ENCODE measurements at regions not wholly inside any gene's neighbourhood (a gene's known extent, or its start where the extent isn't known, plus 50 kb on each side); places are given as distances from the start of the nearest gene placed in this dataset.
"Not testable (repeated sequence)": the region's sequence is repeated elsewhere in the genome, so short reads cannot be mapped to it uniquely, and the experiment has no call there.

- H3K27ac ChIP-seq (ENCODE audit: low read depth in 2 of 2, low read length in 2 of 2), result no peak overlapping the region
- intact Hi-C loops (cut with DNase I), result no loop called here
- DNase-seq, result no peak
- H3K9me3 ChIP-seq (ENCODE audit: control insufficient read depth in 2 of 3, insufficient read depth in 1 of 3, low read length in 3 of 3), result peaks cover 0 to 4% (median 0%) of the 10 kb centered on the region in 3 donors
- no peak for FAIRE-seq
- H3K36me3 ChIP-seq (ENCODE audit: control insufficient read depth in 2 of 3, insufficient read depth in 3 of 3, low read length in 3 of 3), result no peaks in the 10 kb centered on the region
- no peak overlapping the region for H3K4me3 ChIP-seq (ENCODE audit: low read length in 3 of 3)
- H3K4me1 ChIP-seq (ENCODE audit: control insufficient read depth in 2 of 3, insufficient read depth in 2 of 3, low read depth in 1 of 3, low read length in 3 of 3), result no peaks in the 10 kb centered on the region
- peaks cover 6% of the 10 kb centered on the region for H3K27me3 ChIP-seq (ENCODE audit: control insufficient read depth, insufficient read depth, low read length)
- TF ChIP-seq CTCF (IDR thresholded peaks at IDR 0.05; ENCODE audit: borderline replicate concordance, extremely low read depth, insufficient read depth), result no peak
- no peak overlapping the region for H3K9ac ChIP-seq (ENCODE audit: low read length in 3 of 3)
Measured at GRCh38 chr1:143666851-143667250, 304.9 kb downstream of the FAM72C start.

GRCh38 chr1:143665606-143666005, 306.2 kb downstream of the FAM72C start:
- no peak for FAIRE-seq
- peaks cover 0 to 6% (median 0%) of the 10 kb centered on the region in 3 donors for H3K4me1 ChIP-seq (ENCODE audit: control insufficient read depth in 2 of 3, insufficient read depth in 2 of 3, low read depth in 1 of 3, low read length in 3 of 3)
- intact Hi-C loops (cut with DNase I), result no loop called here

GRCh38 chr1:143663056-143663455, 308.7 kb downstream of the FAM72C start:
- H3K9me3 ChIP-seq (ENCODE audit: control insufficient read depth in 2 of 3, insufficient read depth in 1 of 3, low read length in 3 of 3); DNase-seq; H3K27ac ChIP-seq (ENCODE audit: low read depth in 2 of 2, low read length in 2 of 2); H3K9ac ChIP-seq (ENCODE audit: low read length in 3 of 3); H3K4me3 ChIP-seq (ENCODE audit: low read length in 3 of 3); intact Hi-C loops (cut with DNase I); H3K36me3 ChIP-seq (ENCODE audit: control insufficient read depth in 2 of 3, insufficient read depth in 3 of 3, low read length in 3 of 3); FAIRE-seq; H3K4me1 ChIP-seq (ENCODE audit: control insufficient read depth in 2 of 3, insufficient read depth in 2 of 3, low read depth in 1 of 3, low read length in 3 of 3): not testable (repeated sequence)
- peaks cover 20% of the 10 kb centered on the region for H3K27me3 ChIP-seq (ENCODE audit: control insufficient read depth, insufficient read depth, low read length)

More at GRCh38 chr1:143665606-143666005, 306.2 kb downstream of the FAM72C start:
- Histone ChIP-seq H3K36me3 (ENCODE audit: control insufficient read depth in 2 of 3, insufficient read depth in 3 of 3, low read length in 3 of 3) (no peaks in the 10 kb centered on the region), H3K27ac (ENCODE audit: low read depth in 2 of 2, low read length in 2 of 2) (no peak overlapping the region), H3K9me3 (ENCODE audit: control insufficient read depth in 2 of 3, insufficient read depth in 1 of 3, low read length in 3 of 3) (peaks cover 0 to 4% (median 0%) of the 10 kb centered on the region in 3 donors), H3K4me3 (ENCODE audit: low read length in 3 of 3) (no peak overlapping the region), H3K9ac (ENCODE audit: low read length in 3 of 3) (no peak overlapping the region), H3K27me3 (ENCODE audit: control insufficient read depth, insufficient read depth, low read length) (peaks cover 14% of the 10 kb centered on the region)
- no peak for DNase-seq
- TF ChIP-seq CTCF (IDR thresholded peaks at IDR 0.05; ENCODE audit: borderline replicate concordance, extremely low read depth, insufficient read depth), result no peak

GRCh38 chr1:143661418-143662101, 310.2 kb downstream of the FAM72C start:
- no peak overlapping the region for H3K9ac ChIP-seq (ENCODE audit: low read length in 3 of 3)
- no peak for FAIRE-seq
- no peak overlapping the region for H3K4me3 ChIP-seq (ENCODE audit: low read length in 3 of 3)
- H3K36me3 ChIP-seq (ENCODE audit: control insufficient read depth in 2 of 3, insufficient read depth in 3 of 3, low read length in 3 of 3), result no peaks in the 10 kb centered on the region
- H3K9me3 ChIP-seq (ENCODE audit: control insufficient read depth in 2 of 3, insufficient read depth in 1 of 3, low read length in 3 of 3), result no peaks in the 10 kb centered on the region
- intact Hi-C loops (cut with DNase I), result no loop called here
- H3K27me3 ChIP-seq (ENCODE audit: control insufficient read depth, insufficient read depth, low read length), result peaks cover 20% of the 10 kb centered on the region
- peak in 3 of 5 donors; percentile 7 to 67 (median 15) for DNase-seq
- H3K4me1 ChIP-seq (ENCODE audit: control insufficient read depth in 2 of 3, insufficient read depth in 2 of 3, low read depth in 1 of 3, low read length in 3 of 3), result peaks cover 0 to 6% (median 0%) of the 10 kb centered on the region in 3 donors
- TF ChIP-seq CTCF (IDR thresholded peaks at IDR 0.05; ENCODE audit: borderline replicate concordance, extremely low read depth, insufficient read depth), result no peak
- no peak overlapping the region for H3K27ac ChIP-seq (ENCODE audit: low read depth in 2 of 2, low read length in 2 of 2)
